GM18499 (cell line): ENCODE measurements at regions not wholly inside any gene's neighbourhood (a gene's known extent, or its start where the extent isn't known, plus 50 kb on each side); places are given as distances from the start of the nearest gene placed in this dataset.

Source experiments
- ATAC-seq: cut with Tn5 transposase; IDR thresholded peaks from one replicate; pipeline ENCODE4 v1.9.1; 2021; ENCODE audit warnings: moderate number of reproducible peaks; ENCODE audit not compliant: insufficient read depth, unreplicated experiment

DNA sequence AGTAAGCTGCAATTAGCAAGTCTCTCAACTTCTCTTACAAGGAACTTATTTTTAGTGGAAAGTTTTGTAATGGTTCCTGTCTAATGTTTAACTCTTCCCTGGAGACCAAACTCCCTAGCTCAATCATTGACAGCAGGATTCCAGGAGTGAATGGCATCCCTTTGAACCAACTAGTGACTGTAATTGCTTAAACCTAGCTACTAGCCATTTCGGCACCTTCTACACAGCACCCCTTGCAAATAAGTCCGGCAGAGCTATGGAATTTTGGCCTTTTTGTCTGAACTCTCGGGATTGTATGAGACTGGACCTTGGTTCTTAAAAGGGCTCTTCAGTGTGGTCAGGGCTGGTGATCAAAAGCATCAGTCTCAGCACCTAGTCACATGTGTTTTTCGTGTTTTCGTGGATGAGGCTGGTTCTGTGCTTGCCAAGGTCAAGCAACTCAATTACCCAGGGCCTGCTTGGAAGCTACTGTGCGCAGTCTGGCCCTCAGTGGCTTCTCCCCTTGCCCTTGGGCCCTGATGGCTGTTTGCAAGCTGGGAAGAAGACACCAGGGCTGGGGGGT is 135.3 kb upstream of the NEDD9 start:
- no peak for ATAC-seq

DNA sequence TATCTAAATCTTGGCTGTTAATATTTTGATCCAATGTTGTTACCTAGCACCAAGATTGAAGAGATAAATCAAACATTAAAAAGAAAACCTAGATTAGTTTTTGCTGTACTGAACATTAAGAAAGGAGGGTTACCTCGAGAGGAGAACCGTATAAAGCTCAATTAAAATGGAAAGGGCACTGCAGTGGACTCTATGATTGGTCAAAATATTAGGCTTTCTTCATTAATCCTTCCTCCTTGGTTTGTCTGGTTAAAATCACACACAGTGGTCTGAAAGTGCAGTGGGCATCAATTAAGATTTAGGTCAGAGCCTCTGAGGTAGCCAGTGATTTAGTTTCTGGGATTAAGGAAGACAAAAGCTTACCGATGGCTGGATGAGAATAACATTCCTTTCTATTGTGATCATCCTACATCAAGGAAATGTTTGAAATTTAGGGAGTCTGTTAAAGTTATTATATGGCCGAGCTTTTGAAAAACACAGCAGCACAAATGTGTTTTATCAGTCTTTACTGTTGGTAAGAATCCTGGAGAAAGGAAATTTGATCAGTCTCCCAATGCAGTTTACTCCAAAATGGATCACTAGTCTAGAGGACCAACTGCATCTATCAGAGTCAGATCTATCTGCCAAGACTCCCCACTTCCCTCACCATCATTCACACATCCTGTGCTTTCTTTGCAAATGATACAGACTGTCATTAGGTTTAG is 134.6 kb upstream of the NEDD9 start:
- ATAC-seq: no peak

DNA sequence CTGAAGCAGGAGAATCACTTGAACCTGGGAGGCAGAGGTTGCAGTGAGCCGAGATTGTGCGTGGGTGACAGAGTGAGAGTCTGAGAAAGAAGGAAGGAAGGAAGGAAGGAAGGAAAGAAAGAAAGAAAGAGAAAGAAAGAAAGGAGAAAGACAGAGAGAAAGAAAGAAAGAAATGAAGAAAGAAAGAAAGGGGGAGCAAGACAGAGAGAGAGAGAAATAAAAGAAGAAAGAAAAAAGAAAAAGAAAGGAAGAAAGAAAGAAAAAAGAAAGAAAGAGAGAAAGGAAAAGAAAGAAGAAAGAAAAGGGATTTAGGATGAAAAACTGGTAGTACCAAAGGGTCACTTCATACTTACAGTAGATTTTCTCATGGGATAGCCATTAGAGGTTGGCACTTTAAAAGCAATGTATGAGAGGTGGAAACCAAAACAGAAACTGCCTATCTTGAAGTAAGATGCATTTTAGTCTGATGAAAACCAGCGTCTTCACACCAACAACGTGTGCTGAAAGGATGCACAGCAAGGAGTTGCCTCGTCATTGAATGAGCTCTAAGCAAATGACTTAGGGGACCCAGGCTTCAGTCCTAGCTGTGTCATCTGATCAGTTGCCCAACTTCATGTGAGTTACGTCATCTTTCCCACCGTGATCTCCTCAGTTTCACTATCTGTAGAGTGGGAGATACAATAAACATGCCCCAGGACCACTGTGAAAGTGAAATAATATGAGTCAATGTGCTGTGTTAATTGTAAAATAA is 133.9 kb upstream of the NEDD9 start:
- ATAC-seq: peak; percentile 43

DNA sequence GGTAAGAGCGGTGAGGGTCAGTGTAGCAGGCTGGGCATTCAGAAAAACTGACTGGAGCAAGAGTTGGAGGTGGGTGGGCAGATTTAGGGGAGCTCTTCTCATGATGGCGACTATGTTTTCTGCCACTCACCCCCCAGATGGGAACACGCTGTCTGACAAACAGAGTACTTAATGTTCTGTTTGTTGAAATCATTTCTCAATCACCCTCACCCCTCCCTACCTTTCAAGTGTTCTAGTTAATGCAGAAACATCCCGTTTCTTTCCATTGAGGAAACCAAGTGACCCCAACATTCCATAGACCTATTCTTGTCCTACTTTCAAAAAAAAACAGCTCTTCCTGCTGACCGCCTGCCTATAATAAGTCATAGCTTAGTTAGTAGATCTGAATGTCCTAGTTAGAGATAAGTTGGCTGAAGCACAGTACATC is 132.5 kb upstream of the NEDD9 start:
- ATAC-seq: no peak

DNA sequence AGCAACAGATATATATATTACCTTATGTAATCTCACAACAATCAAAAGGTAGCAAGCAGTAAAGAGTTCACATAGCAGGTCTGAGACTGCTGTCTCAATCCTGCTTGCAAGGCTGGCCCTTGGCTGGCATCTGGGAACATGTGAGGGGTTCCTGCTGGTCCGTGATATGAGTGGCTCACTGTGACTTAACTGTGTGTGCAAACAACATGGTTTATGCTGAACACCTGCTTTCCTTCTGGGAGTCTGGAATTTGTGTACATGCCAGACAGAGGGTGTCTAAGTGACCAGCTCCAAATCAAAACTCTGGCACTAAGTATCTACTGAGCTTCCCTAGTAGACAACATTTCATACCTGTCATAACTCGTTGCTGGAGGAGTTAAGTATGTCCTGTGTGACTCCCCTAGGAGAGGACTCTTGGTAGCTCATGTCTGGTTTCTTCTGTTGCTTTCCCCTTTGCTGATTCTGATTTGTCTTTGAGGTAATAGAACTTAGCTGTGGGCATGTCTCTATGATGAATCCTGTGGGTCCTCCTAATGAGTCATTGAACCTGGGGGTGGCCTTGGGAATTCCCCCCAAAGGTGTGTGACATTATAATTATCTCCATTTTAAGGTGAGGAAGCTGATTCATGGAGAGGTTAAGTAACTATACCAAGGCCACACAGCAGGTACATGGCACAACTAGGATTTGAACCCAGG is 131.6 kb upstream of the NEDD9 start:
- ATAC-seq: no peak

DNA sequence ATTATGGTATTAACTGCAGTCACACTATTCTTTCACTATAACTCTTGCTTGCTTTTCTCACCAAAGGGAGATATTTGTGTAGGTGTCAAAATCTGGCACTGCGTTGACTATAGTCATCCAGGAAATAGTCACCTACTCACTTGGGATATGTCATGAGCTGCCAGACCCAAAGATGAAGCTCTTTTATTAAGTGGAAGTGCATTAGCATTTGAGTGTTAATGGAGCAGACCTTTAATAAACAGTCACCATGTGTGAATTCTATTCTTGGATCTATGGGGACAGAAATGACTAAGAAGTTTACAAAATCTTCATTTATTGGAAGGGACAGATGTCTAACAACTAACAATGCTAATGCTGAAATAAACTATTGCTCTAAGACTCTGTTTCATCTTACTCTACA is 130.1 kb upstream of the NEDD9 start:
- no peak for ATAC-seq

DNA sequence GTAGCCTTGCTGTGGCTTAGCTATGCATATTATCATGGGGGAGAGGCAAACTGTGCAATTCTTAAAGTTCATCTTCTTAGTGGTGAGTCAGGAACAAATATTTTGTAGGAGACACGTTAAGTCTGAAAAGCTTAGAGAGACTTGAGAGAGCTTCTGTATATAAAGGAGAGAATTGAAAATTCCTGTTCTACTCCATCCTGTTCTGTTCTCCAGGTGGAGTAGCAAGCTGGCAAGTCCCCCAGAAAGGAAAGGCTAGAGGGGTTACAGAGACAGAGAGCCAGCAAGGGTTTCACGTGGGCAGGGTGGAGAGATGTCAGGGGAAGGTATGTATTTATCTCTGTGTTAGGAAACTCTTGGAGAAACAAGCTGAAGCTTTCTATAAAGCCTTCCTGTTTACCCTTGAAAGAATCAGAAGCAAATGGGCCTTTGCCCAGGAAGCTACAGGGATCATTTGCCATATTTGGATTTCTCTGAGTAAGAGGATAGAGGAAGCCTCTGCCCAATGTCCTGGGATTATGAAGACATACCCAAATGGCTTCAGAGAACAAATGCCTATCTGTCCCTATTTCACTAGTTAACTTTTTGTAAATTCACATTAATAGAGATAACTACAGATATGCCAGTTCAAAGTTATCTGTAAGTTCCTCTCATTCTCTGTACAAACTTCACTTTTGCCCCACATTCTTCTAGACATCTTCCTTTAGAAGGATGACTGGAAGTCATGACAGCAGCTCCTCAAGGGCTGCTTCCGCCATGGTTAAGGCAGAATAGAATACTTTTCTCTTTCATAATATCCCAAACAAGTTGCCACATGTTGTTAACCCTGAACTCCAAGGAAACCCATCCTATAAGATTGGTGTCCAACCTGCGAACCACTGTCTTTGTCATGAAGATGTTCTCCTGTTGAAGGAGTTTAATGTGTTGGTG is 126.7 kb upstream of the NEDD9 start:
- ATAC-seq: no peak

DNA sequence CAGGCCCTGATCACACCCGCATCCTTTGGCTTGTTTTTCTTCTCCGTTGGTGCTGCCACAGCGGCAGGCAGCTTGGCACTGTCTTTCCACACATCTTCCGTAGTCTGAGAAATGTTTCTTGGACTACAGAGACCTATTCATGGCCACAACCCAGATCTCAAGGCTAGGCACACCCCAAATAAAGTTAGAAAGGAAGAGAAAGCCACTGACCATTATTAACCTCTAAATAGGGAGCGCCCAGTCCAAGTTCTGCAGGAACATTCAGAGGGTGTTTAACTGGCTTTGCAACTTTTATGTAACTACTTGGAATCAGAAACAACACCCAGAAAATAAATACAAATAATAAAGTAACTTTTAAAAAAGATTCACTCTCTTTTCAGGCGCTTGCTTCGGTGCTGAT is 124.8 kb upstream of the NEDD9 start:
- no peak for ATAC-seq

DNA sequence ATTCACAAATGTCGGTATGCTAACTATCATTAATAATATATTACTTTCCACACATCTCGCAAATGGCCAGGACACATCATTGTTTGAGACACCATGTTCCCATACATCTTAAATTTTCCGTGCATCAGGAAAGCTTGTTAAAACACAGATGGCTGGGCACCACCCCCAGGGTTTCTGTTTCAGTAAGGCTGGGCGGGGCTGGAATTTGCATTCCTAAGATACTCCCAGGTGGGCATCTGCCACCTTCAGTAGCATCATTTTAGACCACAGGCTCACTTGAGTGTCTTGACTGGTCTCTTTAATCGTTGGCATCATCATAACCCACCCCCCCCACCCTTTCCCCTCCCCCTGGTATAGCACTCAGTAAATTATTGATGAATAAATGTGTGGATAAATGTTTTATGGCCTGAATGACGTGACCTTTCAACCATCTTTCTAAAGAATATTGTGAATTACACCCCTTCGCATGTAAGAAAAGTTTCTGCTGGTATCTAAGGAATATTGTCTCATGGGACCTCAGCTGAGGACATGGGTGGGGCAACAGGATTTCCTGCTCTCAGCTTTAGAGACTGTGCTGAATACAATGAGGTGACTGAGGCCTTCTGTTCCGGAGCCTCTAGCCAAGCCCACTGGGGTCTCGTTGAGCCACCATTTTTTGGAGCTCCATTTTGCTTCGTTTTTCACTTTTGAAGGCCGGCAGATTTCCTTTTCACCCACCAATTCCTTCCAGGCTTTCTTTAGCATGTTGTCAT is 124.1 kb upstream of the NEDD9 start:
- no peak for ATAC-seq

DNA sequence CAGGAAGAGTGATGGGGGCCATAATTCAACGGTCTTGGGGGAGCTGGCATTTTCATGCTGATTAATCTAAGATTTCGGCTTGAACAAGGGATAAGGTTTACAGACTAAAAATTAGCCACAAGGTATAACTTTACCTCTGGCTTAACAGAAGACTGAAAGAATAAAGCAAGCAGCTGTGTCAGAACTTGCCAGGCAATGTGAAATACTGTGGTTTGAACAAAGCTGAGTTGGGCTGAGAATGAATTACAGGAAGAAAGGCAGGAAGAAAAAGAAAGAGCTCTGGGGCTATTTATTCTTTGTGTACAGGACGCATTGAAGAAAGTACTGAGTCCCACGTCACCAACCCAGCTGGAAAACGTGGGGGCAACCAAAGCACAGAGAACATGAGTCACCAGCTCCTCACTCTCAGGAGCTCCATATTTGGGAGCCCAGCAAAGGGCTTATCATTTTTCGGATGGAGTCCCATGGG is 121.5 kb upstream of the NEDD9 start:
- no peak for ATAC-seq

DNA sequence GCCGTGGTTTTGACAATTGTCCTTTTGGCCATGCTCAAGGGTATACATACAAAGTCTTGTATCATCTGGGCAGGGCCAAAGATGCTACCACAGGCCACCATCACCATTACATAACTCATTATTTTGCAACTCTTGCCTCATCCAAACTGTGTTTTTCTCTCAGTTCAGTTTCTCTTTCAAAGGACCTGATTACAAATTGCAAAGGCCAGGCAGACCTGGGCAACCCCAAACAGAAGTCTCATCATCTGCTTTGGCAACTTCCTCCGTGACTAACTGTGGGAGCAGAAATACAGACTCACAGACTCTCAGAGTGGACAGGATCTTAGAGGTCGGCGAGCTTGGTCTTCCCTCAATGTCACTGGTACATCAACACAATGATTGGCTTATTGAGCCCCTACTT is 117.8 kb upstream of the NEDD9 start:
- no peak for ATAC-seq

DNA sequence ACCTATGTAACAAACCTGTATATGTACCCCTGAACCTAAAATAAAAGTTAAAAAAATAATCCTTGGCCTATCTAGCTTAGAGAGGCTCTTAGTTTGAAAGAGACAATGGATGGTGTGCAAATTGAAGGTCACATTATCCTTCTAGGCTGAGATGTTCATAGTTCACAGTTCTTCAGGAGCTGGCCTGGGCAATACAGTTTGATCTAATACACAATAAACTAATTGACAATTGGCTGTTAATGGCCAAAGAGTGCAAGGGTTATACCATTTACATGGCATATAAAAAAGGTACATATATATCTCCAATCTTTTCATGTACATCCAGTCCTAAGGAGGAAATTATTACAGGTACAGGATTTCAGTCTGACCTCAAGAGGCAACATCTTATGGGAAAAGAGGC is 117.4 kb upstream of the NEDD9 start:
- no peak for ATAC-seq

DNA sequence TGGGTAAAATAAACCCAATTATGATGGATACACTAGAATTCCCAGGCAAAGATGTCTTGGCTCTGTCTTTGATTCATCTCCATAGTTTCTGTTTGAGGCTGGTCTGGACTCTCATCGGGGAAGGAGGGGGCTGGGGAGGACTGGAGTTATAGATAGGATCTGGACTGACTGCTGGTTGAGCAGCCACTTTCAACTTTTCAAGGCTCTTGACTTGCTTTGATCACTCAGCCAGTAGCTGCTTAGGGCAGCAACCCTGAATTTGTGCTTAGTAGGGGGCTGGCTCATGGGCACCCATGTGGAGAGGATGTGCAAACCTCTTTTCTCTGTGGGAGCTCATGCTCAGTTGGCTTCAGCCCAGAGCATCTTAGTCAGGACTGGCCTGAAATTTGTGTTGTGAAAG is 114.0 kb upstream of the NEDD9 start:
- peak; percentile 60 for ATAC-seq

DNA sequence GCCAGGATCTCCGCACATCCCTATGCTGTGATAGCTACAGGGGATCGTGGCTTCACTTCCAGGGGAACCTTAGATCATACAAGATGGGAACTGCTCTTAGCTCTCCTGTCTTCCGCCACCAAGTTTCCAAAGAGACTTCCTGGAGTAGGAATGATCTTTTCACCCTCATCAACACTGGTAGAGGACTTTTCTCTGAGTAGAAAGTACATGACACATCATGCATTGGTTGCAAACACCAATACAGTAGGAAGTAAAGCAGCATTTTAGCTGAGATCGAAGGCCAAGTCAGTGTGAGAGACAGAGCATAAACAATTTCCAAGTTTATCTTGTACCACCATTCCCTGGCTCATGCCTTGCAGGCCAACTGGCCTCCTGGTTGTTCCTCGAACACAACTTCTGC is 113.1 kb upstream of the NEDD9 start:
- no peak for ATAC-seq

DNA sequence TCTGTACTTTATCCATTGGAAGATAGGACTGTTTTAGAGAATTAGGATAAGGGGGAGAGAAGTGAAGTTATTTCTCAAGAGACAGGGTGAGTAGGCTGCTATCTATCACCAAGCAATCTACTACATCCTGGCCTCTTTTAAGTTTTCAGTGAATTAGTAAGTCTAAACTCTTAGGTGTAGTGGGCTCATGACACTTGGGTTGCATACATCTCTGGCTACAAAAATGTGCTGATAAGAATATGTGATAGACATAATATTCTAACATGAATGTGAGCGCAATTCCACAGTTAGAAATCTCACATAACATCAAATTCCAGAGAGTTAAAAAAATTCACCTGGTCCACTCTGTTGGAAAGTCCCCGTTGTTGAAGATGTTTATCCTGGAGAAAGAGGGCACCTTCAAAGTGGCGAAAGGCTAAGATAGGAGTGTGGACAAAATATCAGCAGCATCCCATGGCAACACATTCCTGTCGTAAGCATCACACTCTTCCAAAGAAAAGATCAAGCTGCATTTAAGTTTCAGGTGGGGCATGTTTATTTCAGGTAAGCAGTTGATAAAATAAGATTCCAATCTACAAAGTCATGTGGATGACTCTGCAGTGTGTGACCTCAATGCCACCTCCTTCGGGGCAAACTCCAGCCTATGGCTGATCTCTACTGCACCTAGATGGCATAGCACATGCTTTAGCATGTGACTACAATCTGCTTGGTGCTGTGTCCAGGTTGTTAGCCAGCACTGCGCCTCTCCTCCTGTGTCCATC is 111.7 kb upstream of the NEDD9 start:
- no peak for ATAC-seq

DNA sequence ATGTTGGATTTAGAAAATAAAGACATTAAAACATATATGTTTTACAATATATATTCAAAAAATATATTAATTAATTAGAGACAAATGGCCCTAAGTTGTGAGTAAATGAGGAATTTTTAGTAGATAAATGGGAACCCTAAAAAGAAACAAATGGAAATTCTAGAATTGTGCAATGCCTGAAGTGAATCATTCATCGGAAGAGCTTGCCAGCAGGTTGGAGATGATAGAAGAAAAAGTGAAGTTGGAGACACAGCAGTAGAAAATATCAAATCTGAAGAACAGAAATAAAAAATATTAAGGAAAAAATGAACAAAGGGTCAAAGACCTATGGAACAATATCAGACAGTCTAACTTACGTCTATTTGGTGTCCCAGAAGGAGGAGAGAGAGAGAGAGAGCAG is 109.4 kb upstream of the NEDD9 start:
- no peak for ATAC-seq

DNA sequence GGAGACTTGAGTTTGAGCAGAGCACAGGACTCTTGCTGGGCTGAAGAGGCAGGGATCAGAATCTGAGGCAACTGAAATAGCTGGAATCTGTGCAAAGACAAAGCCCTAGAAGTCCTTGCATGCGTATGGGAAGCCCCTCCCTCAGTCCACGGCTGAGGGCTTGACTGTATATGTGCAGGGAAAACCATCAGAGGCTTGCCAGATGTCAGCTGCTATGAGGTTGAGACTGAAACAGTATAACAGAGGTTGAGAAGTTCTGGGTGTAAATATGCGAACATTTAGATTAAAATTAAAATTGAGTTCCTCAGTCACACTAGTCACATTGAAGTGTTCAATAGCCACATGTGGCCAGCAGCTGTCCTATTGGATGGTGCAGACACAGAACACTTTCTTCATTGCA is 108.8 kb upstream of the NEDD9 start:
- no peak for ATAC-seq

DNA sequence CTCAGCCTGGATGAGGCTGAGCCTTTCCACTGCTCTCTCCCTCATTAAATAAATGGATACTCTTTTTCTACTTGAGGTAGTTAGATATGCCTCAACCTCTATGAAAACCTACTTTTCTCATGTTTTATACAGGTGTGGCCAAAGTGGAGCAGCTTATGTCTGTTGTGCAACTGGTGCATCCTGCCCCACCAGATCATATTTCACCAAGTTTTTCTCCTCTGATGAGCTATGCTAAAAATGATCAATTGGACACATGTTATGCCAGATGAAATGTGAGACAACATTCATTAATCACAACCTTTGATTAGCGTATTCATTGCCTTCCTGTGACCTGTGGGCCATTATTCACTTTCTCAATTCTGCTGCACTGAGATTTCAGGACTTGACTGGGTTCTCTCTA is 106.9 kb upstream of the NEDD9 start:
- ATAC-seq: no peak

DNA sequence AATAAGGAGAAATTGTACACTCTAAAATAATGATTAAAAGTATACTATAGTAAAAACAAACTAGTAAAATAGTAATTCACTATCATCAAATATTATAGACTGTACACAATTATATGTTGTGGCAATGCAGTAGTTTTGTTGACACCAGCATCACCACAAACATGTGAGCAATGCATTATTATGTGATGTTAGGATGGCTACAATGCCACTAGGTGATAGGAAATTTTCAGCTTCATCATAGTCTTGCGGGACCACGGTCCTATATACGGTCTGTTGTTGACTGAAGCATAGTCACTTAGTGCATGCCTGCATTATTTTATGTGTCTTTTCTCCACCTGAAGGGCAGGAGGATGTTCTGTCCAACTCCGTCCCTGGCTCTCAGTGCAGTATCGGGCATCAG is 104.8 kb upstream of the NEDD9 start:
- ATAC-seq: no peak
